Right atrium auricular region (tissue), 2 donors: ENCODE measurements at regions not wholly inside any gene's neighbourhood (a gene's known extent, or its start where the extent isn't known, plus 50 kb on each side); places are given as distances from the start of the nearest gene placed in this dataset.

ENCODE experiments used
- DNase-seq: peaks from one replicate; pipeline ENCODE4 v3.0.0-alpha.2; 2019; ENCODE audit warnings: low spot score
- H3K27ac ChIP-seq, 2 donors: fragments of 200-600 bp; sonication (generic); 1 replicate in 1 of 2; 2 replicates in 1 of 2; pipeline ENCODE4 v1.5.1; 2016 to 2019
- H3K27me3 ChIP-seq, 2 donors: fragments of 200-600 bp; sonication (generic); one replicate each; pipeline versions ENCODE4 v1.5.1 to v1.6.0; 2017 to 2019
- H3K36me3 ChIP-seq: fragments of 200-600 bp; sonication (generic); one replicate; pipeline ENCODE4 v1.5.1; 2016
- H3K4me1 ChIP-seq, 2 donors: fragments of 200-600 bp; sonication (generic); one replicate each; pipeline versions ENCODE4 v1.5.1 to v1.6.0; 2017 to 2019
- H3K4me3 ChIP-seq, 2 donors: fragments of 200-600 bp; sonication (generic); 1 replicate in 1 of 2; 2 replicates in 1 of 2; pipeline ENCODE4 v1.5.1; 2017 to 2019; ENCODE audit warnings: mild to moderate bottlenecking in 1 of 2, moderate library complexity in 1 of 2
- H3K9me3 ChIP-seq, 2 donors: fragments of 200-600 bp; sonication (generic); one replicate each; pipeline ENCODE4 v1.5.1; 2019
- TF ChIP-seq, protein P1 (sequence below), 2 donors: fragments of 200-600 bp; sonication (generic); IDR thresholded peaks; one replicate each; pipeline ENCODE4 v1.5.1; 2019; ENCODE audit warnings: antibody characterized with exemption in 2 of 2

GRCh38 chr21:38121888-38122720 is 134.7 kb upstream of the KCNJ15 start:
- TF ChIP-seq, protein P1, sequence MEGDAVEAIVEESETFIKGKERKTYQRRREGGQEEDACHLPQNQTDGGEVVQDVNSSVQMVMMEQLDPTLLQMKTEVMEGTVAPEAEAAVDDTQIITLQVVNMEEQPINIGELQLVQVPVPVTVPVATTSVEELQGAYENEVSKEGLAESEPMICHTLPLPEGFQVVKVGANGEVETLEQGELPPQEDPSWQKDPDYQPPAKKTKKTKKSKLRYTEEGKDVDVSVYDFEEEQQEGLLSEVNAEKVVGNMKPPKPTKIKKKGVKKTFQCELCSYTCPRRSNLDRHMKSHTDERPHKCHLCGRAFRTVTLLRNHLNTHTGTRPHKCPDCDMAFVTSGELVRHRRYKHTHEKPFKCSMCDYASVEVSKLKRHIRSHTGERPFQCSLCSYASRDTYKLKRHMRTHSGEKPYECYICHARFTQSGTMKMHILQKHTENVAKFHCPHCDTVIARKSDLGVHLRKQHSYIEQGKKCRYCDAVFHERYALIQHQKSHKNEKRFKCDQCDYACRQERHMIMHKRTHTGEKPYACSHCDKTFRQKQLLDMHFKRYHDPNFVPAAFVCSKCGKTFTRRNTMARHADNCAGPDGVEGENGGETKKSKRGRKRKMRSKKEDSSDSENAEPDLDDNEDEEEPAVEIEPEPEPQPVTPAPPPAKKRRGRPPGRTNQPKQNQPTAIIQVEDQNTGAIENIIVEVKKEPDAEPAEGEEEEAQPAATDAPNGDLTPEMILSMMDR (IDR thresholded peaks at IDR 0.05): no peak
- Histone ChIP-seq H3K4me3 (no peak overlapping the region), H3K36me3 (no peaks in the 10 kb centered on the region), H3K9me3 (no peaks in the 10 kb centered on the region), H3K4me1 (no peaks in the 10 kb centered on the region), H3K27me3 (no peaks in the 10 kb centered on the region), H3K27ac (no peak overlapping the region)
- no peak for DNase-seq

- Histone ChIP-seq H3K27ac (no peak overlapping the region), H3K4me1 (no peaks in the 10 kb centered on the region), H3K4me3 (no peak overlapping the region), H3K9me3 (no peaks in the 10 kb centered on the region), H3K36me3 (no peaks in the 10 kb centered on the region), H3K27me3 (no peaks in the 10 kb centered on the region)
- TF ChIP-seq, protein P1 (IDR thresholded peaks at IDR 0.05): no peak
- DNase-seq: no peak
Measured at GRCh38 chr21:38123626-38124025, 133.2 kb upstream of the KCNJ15 start.

GRCh38 chr21:38126666-38127303 is 130.0 kb upstream of the KCNJ15 start:
- H3K4me3 ChIP-seq: no peak overlapping the region
- DNase-seq: no peak
- TF ChIP-seq, protein P1 (IDR thresholded peaks at IDR 0.05): peak; percentile 60 to 75

DNA sequence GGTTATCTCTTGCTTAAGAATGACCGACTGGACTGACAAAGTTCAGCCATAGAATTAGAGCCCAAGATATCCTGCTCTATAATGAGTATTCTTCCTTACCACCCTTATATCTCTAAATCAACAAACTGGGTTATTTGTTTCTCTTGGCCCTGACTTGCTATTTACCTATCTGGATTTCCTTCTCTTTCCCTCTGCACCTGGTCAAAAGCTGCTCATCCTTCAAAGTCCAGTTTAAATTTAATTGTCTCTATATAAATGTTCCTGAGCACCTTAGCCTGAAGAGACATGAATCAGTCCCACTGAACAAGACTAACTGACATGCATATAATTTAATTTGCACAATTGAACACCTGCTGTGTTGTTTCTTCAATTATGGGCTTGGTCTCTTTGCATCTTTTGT is 127.1 kb upstream of the KCNJ15 start:
- H3K27ac ChIP-seq: no peak overlapping the region
- no peaks in the 10 kb centered on the region for H3K9me3 ChIP-seq
- H3K4me1 ChIP-seq: no peaks in the 10 kb centered on the region
- TF ChIP-seq, protein P1 (IDR thresholded peaks at IDR 0.05): no peak
- no peak overlapping the region for H3K4me3 ChIP-seq
- no peaks in the 10 kb centered on the region for H3K27me3 ChIP-seq
- no peaks in the 10 kb centered on the region for H3K36me3 ChIP-seq
- no peak for DNase-seq

More at GRCh38 chr21:38126666-38127303, 130.0 kb upstream of the KCNJ15 start:
- Histone ChIP-seq H3K36me3 (no peaks in the 10 kb centered on the region), H3K27me3 (no peaks in the 10 kb centered on the region), H3K4me1 (no peaks in the 10 kb centered on the region), H3K27ac (no peak overlapping the region), H3K9me3 (no peaks in the 10 kb centered on the region)

- TF ChIP-seq, protein P1 (IDR thresholded peaks at IDR 0.05): no peak
- no peaks in the 10 kb centered on the region for H3K9me3 ChIP-seq
- no peak overlapping the region for H3K4me3 ChIP-seq
- H3K27me3 ChIP-seq: no peaks in the 10 kb centered on the region
- H3K4me1 ChIP-seq: no peaks in the 10 kb centered on the region
- no peak overlapping the region for H3K27ac ChIP-seq
- no peaks in the 10 kb centered on the region for H3K36me3 ChIP-seq
- DNase-seq: no peak
Measured at GRCh38 chr21:38133240-38133639, 123.6 kb upstream of the KCNJ15 start.
